GM12801 (cell line): ENCODE measurements at regions not wholly inside any gene's neighbourhood (a gene's known extent, or its start where the extent isn't known, plus 50 kb on each side); places are given as distances from the start of the nearest gene placed in this dataset.

Experiments used
- TF ChIP-seq, protein P1 (sequence below): IDR thresholded peaks from one replicate; pipeline ENCODE4 v1.5.1; 2011; ENCODE audit warnings: control low read depth; ENCODE audit not compliant: insufficient read length; ENCODE audit errors: extremely low read depth

DNA sequence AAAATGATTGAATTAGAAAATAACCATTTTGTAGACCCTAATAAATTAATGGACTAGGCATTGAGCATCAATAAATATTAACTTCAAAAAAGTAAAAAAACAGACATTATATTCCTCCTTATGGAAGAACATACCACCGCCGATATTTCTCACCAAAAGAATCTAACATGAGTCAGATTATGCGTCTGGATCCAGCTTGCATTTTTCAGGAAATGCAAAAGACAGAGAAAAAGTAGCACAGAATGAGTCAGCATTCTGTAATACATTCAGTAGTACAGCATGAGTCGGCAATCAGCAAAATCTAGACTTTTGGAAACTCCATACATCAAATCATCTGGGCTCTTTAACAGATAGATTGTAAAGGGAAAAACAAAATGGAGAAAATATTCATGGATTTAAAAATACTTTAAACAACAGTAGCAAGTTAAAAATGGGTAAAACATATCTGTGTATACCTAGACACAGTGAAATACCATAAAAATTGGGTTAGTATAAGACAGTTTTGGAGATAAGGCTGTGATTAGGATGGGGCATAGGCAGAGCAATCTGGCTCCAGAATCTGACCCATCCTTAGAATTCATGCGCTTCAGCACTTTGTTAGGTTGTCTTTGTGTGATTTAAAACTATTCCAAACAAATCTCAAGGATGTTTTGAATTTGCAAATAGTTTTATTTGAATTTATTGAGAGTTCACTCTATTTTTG is 633.0 kb upstream of the FAM241A start:
- TF ChIP-seq, protein P1, sequence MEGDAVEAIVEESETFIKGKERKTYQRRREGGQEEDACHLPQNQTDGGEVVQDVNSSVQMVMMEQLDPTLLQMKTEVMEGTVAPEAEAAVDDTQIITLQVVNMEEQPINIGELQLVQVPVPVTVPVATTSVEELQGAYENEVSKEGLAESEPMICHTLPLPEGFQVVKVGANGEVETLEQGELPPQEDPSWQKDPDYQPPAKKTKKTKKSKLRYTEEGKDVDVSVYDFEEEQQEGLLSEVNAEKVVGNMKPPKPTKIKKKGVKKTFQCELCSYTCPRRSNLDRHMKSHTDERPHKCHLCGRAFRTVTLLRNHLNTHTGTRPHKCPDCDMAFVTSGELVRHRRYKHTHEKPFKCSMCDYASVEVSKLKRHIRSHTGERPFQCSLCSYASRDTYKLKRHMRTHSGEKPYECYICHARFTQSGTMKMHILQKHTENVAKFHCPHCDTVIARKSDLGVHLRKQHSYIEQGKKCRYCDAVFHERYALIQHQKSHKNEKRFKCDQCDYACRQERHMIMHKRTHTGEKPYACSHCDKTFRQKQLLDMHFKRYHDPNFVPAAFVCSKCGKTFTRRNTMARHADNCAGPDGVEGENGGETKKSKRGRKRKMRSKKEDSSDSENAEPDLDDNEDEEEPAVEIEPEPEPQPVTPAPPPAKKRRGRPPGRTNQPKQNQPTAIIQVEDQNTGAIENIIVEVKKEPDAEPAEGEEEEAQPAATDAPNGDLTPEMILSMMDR, result no peak

DNA sequence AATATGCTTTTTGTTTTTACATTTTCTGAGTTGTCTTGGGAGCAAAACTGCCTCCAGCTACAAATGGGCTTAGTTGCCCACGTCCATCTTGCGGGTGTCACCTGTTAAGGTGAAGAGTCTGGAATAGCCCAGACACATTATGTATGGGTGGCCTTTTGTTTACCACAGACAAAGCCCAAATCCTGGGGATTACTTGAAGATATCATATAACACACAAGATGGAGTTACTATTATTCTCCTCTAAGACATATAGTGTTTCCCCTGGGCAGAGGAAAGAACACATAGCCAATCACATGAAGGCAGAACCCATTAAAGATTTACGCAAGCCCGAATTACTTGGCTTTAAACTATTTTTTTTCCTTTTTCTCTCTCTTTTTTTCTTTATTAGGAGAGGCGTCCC is 625.6 kb upstream of the FAM241A start:
- TF ChIP-seq, protein P1, result no peak

DNA sequence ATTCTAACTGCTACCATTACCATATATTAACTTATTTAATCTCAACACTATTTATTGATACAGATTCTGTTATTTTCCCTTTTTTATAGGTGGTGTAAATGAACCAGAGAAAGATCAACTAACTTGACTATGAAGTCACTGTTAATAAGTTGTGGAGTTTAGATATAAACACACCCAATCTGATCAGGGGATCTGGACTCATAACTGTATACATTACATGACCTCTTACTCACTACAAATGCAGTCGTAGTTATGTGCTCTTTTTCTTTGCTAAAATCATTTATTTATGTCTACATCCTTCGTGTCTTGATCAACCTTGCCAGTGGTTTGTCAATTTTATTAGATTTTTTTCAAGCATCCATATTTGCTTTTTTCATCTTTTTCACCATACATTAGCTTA is 614.8 kb upstream of the FAM241A start:
- TF ChIP-seq, protein P1, result no peak

DNA sequence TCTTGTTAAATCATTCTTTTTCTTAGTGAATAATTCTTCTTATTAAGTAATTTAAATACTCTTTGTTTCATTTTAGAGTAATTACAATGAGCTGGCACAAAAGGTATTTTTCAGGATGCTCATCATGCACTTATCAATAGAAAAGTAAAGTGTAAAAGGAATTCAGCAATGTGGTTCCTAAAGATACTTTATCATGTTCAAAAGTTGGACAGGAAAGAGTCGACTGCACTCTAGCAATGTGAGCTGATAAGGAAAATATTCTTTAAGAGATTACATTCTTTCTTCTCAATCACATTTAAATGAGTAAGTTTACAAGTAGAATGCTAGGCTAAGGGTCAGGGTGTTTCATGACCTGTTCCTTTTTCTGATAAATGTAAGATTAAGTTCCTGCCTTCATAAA is 609.5 kb upstream of the FAM241A start:
- TF ChIP-seq, protein P1, result no peak

DNA sequence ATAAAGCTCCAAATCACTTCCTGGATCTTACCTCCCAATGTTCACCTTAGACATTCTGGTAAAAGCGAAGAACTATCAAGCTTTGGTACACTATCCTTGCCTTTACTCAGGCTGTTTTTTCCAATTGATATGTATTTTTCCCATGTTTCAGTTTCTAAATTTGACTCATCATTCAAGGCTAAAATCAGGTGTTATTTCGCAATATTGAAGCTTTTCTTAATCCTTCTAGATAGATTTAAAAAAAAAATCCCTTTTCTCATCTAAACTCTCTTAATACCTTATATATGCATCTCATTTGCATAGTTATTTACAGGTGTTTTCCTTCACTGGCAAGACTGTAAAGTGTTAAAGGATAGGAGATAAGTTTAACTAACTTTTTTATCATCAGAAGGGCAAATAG is 608.1 kb upstream of the FAM241A start:
- TF ChIP-seq, protein P1, result no peak

DNA sequence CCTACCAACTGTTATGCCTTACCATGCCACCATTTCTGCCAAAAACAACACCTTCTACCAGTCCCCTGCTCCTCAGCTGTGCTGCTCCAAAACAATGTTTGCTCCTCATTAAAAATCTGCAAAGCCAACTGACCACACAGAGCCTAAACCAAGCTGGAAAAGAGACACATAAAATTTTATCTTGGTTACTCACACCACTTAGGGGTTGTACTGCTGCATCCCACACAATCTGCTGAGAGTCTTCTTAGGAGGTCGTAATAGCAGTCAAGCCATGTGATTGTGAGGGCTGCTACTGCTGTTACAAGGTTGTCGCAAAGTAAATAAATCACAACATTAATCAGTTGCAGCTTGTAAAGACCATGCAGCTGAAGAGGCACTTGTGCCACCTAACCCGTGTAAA is 607.4 kb upstream of the FAM241A start:
- TF ChIP-seq, protein P1, result no peak

DNA sequence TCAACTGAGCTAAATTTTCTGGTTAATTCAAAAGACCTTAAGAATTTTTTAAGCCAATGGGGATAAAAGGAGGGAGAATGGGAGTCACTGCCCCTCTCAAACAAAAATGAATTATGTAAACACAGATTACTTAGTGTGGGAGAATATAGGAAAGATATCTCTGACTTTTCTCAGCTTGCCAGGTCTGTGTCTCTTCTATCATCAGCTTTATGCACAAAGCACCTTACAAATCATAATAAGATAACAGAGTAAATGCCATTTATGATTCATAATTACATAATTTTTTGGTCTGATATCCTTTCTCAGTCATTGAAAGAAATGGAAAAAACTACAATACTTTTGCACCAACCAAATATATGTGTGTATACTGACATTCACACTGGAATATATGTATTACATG is 604.6 kb upstream of the FAM241A start:
- TF ChIP-seq, protein P1, result no peak

DNA sequence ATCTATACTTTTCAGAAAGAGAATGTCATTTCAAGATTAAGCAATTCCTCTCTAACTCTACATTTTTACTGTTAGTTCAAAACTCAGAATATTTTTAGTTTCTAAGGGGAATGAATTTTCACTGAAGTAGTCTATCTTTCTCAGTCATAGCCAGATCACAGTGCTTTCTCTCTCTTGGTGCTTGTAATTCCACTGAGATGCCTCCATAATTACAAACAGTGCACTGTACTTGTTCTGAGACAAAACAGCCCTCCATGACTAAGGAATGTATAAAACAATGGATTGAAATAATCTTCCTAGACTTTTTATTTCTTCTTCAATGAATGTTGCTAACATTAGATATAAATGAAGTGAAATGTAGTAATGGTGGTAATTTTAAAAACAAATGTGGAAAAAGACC is 603.2 kb upstream of the FAM241A start:
- TF ChIP-seq, protein P1, result no peak
